ENCODE measurements at regions not wholly inside any gene's neighbourhood (a gene's known extent, or its start where the extent isn't known, plus 50 kb on each side); places are given as distances from the start of the nearest gene placed in this dataset.

DNA sequence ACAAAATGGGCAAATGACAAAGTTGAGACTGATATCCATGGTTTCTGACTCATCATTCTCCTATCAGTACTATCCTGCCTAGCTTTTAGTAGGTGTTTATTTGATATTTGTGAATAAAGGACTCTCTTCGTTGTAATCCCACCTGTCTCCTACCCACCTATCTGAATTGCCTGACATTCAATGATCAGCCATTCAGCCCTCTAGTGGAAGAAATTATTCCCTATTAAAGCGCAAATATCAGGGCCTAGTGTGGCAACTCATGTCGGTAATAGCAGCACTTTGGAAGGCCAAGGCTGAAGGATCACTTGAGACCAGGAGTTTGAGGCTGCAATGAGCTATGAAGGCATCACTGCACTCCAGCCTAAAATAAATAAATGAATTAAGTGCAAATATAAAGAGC is 195.7 kb upstream of the SETMAR start:
- Histone ChIP-seq H3K36me3 (ENCODE audit: control insufficient read depth, insufficient read depth, low read length, severe bottlenecking) (no peaks in the 10 kb centered on the region), H3K4me1 (ENCODE audit: control insufficient read depth, insufficient read depth, low read length) (no peaks in the 10 kb centered on the region), H3K9ac (ENCODE audit: low read length) (no peak overlapping the region), H3K9me3 (ENCODE audit: control insufficient read depth, low read length) (peaks cover 5% of the 10 kb centered on the region), H3K4me3 (ENCODE audit: low read length) (no peak overlapping the region), H3K27me3 (replicated peaks; ENCODE audit: control insufficient read depth, insufficient read depth, low read length) (no peaks in the 10 kb centered on the region)
- no peak for DNase-seq (ENCODE audit: low read depth)

DNA sequence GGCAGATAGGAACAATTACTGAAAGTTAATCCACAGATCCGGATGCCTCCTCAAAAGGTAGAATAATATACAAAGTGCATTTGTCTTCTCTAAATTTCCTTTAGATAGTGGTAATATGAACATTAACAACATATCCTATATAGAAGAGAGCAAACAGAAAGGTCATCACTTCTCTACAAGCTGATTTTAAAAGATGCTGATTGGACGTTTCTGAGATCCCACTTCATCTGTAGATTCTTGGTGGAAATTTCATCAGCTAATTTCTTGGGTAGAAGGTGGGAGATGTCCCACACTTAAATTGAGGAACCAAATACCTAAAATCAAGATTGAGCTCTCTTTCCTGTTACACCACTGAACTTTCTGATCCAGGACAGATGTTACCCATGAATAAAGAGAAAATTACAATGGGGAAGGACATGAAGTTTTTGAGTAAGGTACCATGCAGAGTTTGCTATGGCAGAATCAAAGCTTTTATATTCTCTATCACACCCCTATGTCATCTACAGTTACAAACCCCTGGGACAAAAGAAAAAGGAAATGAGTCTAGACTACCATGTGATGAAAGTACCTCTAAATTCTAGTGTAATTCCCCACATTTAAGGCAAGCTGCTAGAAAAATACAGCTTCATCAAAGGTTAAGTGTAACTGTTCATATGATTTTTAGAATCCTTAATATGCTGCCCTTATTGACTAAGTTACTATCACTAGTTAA is 189.2 kb upstream of the SETMAR start:
- H3K4me1 ChIP-seq (ENCODE audit: control insufficient read depth, insufficient read depth, low read length), result no peaks in the 10 kb centered on the region
- DNase-seq (ENCODE audit: low read depth), result no peak
- no peaks in the 10 kb centered on the region for H3K36me3 ChIP-seq (ENCODE audit: control insufficient read depth, insufficient read depth, low read length, severe bottlenecking)
- no peak overlapping the region for H3K4me3 ChIP-seq (ENCODE audit: low read length)
- H3K27me3 ChIP-seq (replicated peaks; ENCODE audit: control insufficient read depth, insufficient read depth, low read length), result no peaks in the 10 kb centered on the region
- no peak overlapping the region for H3K9ac ChIP-seq (ENCODE audit: low read length)
- no peaks in the 10 kb centered on the region for H3K9me3 ChIP-seq (ENCODE audit: control insufficient read depth, low read length)

DNA sequence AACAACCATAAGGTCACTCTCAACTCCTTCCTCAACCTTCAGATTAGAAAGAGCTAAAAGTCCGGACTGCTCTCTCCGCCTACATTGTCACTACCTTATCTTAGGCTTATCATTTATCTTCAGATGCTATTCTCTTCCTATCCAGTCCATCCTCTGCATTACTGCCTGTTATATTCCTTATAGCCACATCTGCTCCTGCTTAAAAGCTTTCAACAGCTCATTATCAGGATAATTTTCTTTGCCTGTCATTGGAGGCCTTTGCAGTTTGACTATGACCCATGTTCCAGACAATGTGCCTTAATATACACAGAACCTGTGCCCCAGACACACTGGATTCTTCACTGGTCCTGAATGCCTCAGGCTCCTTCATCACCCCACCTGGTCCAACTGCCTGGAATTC is 184.1 kb upstream of the SETMAR start:
- no peak for DNase-seq (ENCODE audit: low read depth)
- no peaks in the 10 kb centered on the region for H3K4me1 ChIP-seq (ENCODE audit: control insufficient read depth, insufficient read depth, low read length)
- no peaks in the 10 kb centered on the region for H3K36me3 ChIP-seq (ENCODE audit: control insufficient read depth, insufficient read depth, low read length, severe bottlenecking)
- H3K9ac ChIP-seq (ENCODE audit: low read length), result no peak overlapping the region
- no peak overlapping the region for H3K4me3 ChIP-seq (ENCODE audit: low read length)
- no peaks in the 10 kb centered on the region for H3K27me3 ChIP-seq (replicated peaks; ENCODE audit: control insufficient read depth, insufficient read depth, low read length)
- H3K9me3 ChIP-seq (ENCODE audit: control insufficient read depth, low read length), result no peaks in the 10 kb centered on the region

DNA sequence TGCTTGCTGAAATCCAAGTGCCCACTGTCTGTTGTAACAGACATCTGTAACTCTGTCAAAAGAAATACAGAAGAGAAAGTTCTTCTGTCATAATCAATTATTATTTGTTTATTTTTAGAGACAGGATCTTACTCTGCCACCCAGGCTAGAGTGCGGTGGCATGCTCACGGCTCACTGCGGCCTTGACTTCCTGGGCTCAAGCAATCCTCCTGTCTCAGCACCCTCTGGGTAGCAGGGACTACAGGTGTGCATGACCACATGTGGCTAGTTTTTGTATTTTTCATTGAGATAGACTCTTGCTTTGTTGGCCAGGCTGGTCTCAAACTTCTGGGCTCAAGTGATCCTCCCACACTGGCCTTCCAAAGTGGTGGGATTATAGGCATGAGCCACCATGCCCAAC is 177.6 kb upstream of the SETMAR start:
- Histone ChIP-seq H3K36me3 (ENCODE audit: control insufficient read depth, insufficient read depth, low read length, severe bottlenecking) (no peaks in the 10 kb centered on the region), H3K9me3 (ENCODE audit: control insufficient read depth, low read length) (peaks cover 11% of the 10 kb centered on the region), H3K27me3 (replicated peaks; ENCODE audit: control insufficient read depth, insufficient read depth, low read length) (no peaks in the 10 kb centered on the region), H3K4me3 (ENCODE audit: low read length) (no peak overlapping the region), H3K4me1 (ENCODE audit: control insufficient read depth, insufficient read depth, low read length) (no peaks in the 10 kb centered on the region), H3K9ac (ENCODE audit: low read length) (no peak overlapping the region)
- no peak for DNase-seq (ENCODE audit: low read depth)

DNA sequence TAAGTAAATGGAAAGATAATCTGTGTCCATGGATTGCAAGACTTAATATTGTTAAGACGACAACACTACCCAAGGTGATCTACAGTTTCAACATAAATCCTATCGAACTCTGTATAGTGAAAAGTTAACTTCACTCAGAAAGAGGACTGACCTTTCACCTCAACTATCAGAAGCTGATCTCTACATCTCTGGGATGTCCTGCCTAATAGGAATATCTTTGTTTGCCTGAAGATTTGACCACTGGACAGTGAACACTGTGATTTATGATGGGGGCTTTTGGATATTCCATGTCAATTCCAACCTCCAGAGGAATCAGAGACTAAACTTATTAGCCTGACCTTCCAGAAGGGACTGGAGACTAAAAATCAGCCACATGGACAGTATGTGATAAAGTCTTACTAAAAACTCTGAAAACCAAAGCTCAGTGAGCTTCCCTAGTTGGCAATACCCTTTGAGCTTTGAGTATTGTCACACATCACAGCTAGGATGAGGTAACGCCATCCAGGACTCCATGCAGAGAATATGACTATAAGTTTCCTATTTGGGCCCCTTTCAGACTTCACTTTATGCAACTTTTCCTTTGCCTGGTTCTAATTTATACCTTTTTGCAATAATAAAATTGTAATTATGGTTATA is 164.9 kb upstream of the SETMAR start:
- H3K36me3 ChIP-seq (ENCODE audit: control insufficient read depth, insufficient read depth, low read length, severe bottlenecking), result no peaks in the 10 kb centered on the region
- H3K9me3 ChIP-seq (ENCODE audit: control insufficient read depth, low read length), result no peaks in the 10 kb centered on the region
- no peak overlapping the region for H3K9ac ChIP-seq (ENCODE audit: low read length)
- no peak overlapping the region for H3K4me3 ChIP-seq (ENCODE audit: low read length)
- H3K4me1 ChIP-seq (ENCODE audit: control insufficient read depth, insufficient read depth, low read length), result no peaks in the 10 kb centered on the region
- no peaks in the 10 kb centered on the region for H3K27me3 ChIP-seq (replicated peaks; ENCODE audit: control insufficient read depth, insufficient read depth, low read length)
- no peak for DNase-seq (ENCODE audit: low read depth)

DNA sequence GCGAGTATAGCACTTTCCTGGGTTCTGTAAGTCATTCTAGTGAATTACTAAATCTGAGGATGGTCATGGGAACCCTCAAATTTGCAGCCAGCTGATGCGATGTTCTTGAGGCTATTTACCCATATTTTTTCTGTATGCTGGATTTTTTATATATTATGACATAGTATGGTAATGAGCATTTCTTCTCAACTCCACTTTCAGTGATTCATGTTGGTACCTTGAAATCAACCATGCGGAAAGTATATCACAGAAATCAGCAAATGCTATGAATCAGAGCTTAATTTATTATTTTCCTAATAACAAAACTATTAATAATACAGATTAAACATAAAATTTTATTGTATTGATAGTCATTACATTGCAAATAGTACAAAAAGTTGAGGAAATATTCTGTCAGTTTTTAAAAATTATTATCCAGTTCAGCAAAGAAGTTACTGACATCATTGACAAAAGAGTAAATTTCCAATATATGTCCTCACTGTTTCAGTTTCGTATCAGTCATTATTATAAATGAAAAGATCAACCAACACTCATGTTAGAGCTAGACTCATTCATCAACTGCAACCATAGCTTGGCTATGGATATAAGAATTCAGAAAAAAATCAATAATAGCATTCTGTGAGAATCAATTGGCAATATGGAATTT is 164.3 kb upstream of the SETMAR start:
- no peak overlapping the region for H3K9ac ChIP-seq (ENCODE audit: low read length)
- no peaks in the 10 kb centered on the region for H3K27me3 ChIP-seq (replicated peaks; ENCODE audit: control insufficient read depth, insufficient read depth, low read length)
- no peak overlapping the region for H3K4me3 ChIP-seq (ENCODE audit: low read length)
- H3K9me3 ChIP-seq (ENCODE audit: control insufficient read depth, low read length), result no peaks in the 10 kb centered on the region
- no peaks in the 10 kb centered on the region for H3K4me1 ChIP-seq (ENCODE audit: control insufficient read depth, insufficient read depth, low read length)
- DNase-seq (ENCODE audit: low read depth), result no peak
- no peaks in the 10 kb centered on the region for H3K36me3 ChIP-seq (ENCODE audit: control insufficient read depth, insufficient read depth, low read length, severe bottlenecking)

DNA sequence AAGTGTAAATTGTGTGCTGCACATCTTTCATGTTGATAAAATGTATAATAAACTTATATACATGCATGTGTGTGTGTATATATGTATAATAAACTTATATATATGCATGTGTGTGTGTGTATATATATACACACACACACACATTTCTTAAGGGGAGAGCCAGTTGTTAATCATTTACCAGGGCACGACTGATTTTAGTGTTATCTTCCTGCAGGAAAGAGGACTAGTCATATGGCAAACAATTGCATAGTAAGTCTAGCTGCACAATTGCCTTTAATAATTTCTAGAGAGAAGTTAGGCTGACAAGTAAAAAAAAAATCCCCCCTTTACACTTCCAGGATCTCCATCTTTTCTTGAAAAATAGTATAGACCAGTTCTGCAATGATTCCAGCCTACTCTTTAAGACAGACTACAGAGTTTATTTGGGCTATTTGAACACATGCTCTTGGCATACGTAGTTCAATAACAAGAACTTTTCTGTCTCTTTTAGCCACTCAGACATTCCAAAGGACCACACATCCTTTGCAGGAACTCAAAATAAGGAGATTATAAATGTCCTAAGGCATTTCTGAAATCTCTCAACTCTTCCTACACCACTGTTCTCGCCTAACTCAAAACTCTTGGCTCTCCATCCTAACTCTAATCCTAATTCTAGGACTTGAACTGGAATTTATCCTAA is 163.6 kb upstream of the SETMAR start:
- no peaks in the 10 kb centered on the region for H3K4me1 ChIP-seq (ENCODE audit: control insufficient read depth, insufficient read depth, low read length)
- no peaks in the 10 kb centered on the region for H3K27me3 ChIP-seq (replicated peaks; ENCODE audit: control insufficient read depth, insufficient read depth, low read length)
- DNase-seq (ENCODE audit: low read depth), result no peak
- H3K36me3 ChIP-seq (ENCODE audit: control insufficient read depth, insufficient read depth, low read length, severe bottlenecking), result no peaks in the 10 kb centered on the region
- H3K4me3 ChIP-seq (ENCODE audit: low read length), result no peak overlapping the region
- H3K9me3 ChIP-seq (ENCODE audit: control insufficient read depth, low read length), result no peaks in the 10 kb centered on the region
- no peak overlapping the region for H3K9ac ChIP-seq (ENCODE audit: low read length)

DNA sequence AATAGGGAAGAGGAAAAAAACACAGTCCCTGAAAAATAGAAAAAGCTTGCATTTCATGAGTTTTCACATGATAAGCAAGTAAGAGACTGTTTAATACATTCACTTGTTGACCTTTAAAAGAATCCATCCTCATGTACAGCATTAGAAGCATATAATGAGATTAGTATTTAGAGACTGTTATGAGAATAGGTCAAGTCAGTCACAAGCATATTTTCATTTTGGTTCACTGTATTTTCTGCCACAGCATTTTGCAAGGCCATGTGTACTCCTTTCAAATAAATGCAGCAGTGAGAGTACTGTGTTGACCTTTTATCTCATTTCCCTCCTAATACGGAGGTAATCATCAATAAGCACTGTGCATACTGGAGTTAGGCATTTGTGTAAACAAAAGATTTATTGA is 162.2 kb upstream of the SETMAR start:
- Histone ChIP-seq H3K27me3 (replicated peaks; ENCODE audit: control insufficient read depth, insufficient read depth, low read length) (no peaks in the 10 kb centered on the region), H3K4me1 (ENCODE audit: control insufficient read depth, insufficient read depth, low read length) (no peaks in the 10 kb centered on the region)

DNA sequence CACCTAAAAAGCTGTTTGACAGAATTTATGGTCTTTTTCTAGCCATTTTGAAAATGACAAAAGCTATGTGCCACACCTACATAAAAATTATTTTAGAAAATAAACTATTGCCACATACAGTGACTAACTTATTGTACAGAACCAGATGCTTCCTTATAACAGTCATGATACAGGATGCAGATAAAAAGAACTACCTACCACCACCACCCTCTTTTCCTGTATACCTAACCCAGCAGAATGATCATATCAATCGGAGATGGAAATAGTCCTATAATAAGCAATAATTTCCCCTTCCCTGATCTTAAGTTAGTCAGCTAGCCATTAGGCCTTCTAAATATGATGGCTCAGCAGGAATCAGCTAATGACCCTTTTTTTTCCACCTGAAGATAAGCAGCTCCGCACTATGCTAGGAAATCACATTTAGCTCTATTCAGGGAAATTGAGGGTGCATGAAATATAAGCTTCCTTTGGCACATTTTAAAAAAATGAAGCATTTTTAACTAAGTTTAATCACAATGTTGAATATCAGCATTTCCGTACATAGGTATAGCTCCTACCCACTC is 155.5 kb upstream of the SETMAR start:
- H3K27me3 ChIP-seq (replicated peaks; ENCODE audit: control insufficient read depth, insufficient read depth, low read length), result no peaks in the 10 kb centered on the region
- no peaks in the 10 kb centered on the region for H3K36me3 ChIP-seq (ENCODE audit: control insufficient read depth, insufficient read depth, low read length, severe bottlenecking)
- no peak overlapping the region for H3K4me3 ChIP-seq (ENCODE audit: low read length)
- no peaks in the 10 kb centered on the region for H3K4me1 ChIP-seq (ENCODE audit: control insufficient read depth, insufficient read depth, low read length)
- no peak overlapping the region for H3K9ac ChIP-seq (ENCODE audit: low read length)
- H3K9me3 ChIP-seq (ENCODE audit: control insufficient read depth, low read length), result no peaks in the 10 kb centered on the region
- no peak for DNase-seq (ENCODE audit: low read depth)

More for the DNA sequence above, 162.2 kb upstream of the SETMAR start:
- Histone ChIP-seq H3K36me3 (ENCODE audit: control insufficient read depth, insufficient read depth, low read length, severe bottlenecking) (no peaks in the 10 kb centered on the region), H3K4me3 (ENCODE audit: low read length) (no peak overlapping the region), H3K9me3 (ENCODE audit: control insufficient read depth, low read length) (no peaks in the 10 kb centered on the region), H3K9ac (ENCODE audit: low read length) (no peak overlapping the region)
- no peak for DNase-seq (ENCODE audit: low read depth)

DNA sequence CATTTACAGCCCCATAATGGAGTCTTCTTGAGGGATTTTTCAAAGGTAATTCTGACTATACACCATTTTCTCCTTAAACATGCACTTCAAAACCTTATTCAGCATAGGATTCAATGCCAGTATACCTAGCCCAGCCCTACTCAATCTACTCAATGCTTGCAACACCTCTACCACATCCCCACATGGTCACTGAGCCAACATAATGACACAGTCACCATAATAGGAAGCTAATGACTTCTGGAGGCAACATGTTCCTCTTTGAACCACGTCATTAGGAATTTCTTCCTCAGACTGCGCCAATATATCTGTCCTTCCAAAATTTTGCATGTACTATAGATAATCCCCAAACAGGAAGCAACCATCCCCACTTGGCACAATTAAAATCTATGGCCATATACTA is 153.9 kb upstream of the SETMAR start:
- no peaks in the 10 kb centered on the region for H3K9me3 ChIP-seq (ENCODE audit: control insufficient read depth, low read length)
- DNase-seq (ENCODE audit: low read depth), result no peak
- no peak overlapping the region for H3K4me3 ChIP-seq (ENCODE audit: low read length)
- no peaks in the 10 kb centered on the region for H3K36me3 ChIP-seq (ENCODE audit: control insufficient read depth, insufficient read depth, low read length, severe bottlenecking)
- H3K27me3 ChIP-seq (replicated peaks; ENCODE audit: control insufficient read depth, insufficient read depth, low read length), result no peaks in the 10 kb centered on the region
- no peak overlapping the region for H3K9ac ChIP-seq (ENCODE audit: low read length)
- H3K4me1 ChIP-seq (ENCODE audit: control insufficient read depth, insufficient read depth, low read length), result no peaks in the 10 kb centered on the region

DNA sequence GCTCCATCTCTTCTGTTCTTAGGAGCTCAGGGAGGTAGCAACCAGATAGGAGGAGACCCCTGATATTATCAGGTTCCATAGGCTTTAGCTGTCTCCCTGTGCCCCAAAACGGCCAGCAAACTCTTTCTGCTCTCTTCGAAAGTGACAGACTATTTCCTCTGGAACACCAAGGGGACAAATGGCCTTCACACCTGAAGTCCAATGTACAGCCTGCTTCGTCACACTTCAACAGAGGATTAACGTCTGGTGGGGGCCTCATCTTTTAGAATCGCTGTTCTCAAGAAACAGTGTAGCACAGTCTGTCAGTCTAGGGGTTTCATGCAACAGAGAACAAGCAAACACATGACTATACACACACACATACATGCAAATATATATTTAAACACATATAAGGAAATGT is 152.4 kb upstream of the SETMAR start:
- H3K27me3 ChIP-seq (replicated peaks; ENCODE audit: control insufficient read depth, insufficient read depth, low read length), result no peaks in the 10 kb centered on the region

More for the DNA sequence above, 152.4 kb upstream of the SETMAR start:
- no peak for DNase-seq (ENCODE audit: low read depth)
- H3K4me3 ChIP-seq (ENCODE audit: low read length), result no peak overlapping the region
- H3K4me1 ChIP-seq (ENCODE audit: control insufficient read depth, insufficient read depth, low read length), result no peaks in the 10 kb centered on the region
- no peaks in the 10 kb centered on the region for H3K36me3 ChIP-seq (ENCODE audit: control insufficient read depth, insufficient read depth, low read length, severe bottlenecking)
- no peak overlapping the region for H3K9ac ChIP-seq (ENCODE audit: low read length)
- no peaks in the 10 kb centered on the region for H3K9me3 ChIP-seq (ENCODE audit: control insufficient read depth, low read length)

All from adipocyte (in vitro differentiated cells).